ENCODE measurements at regions not wholly inside any gene's neighbourhood (a gene's known extent, or its start where the extent isn't known, plus 50 kb on each side); places are given as distances from the start of the nearest gene placed in this dataset.

DNA sequence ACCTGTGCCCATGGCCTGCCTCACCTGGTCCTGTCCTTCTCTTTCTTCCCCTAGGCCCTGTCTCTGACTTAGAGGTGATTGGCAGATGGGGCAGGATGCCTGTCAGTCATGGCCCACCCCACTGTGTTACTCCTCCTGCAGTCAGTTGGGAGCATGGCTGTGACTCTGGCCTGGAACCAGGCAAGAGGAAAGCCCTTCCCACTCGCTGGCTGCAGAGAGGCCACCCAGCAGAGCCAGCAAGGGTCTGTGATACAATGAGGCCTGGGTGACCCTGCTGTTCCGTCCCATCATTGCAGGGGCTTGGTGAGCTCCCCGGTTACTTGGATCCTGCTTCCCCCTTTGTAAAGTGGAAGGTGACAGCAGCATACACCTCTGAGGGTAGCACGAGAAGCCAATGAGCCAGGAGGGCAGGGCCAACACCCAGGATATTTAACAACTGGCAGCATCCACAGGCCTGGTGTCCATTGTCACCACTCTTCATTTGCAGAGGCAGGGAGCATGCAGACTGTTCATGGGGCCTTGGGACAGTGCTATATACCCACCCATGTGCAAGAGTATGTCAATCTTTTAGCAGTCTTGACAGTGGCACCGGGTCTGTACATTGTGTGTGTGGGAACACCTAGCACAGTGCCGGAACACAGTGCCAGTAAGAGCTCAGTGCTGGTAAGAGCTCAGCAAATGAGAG is 191.0 kb upstream of the C1orf174 start:
- H3K4me3 ChIP-seq: no peak overlapping the region
- no peaks in the 10 kb centered on the region for H3K27me3 ChIP-seq
- H3K9me3 ChIP-seq: no peaks in the 10 kb centered on the region
- no peak for DNase-seq
- H3K4me1 ChIP-seq: no peaks in the 10 kb centered on the region
- intact Hi-C loops (cut with DNase I; ENCODE audit: low total_unique reads): no loop called here
- no peak overlapping the region for H3K27ac ChIP-seq
- TF ChIP-seq CTCF (IDR thresholded peaks at IDR 0.05) (no peak), POLR2A (IDR thresholded peaks at IDR 0.05) (no peak)
- H3K36me3 ChIP-seq: no peaks in the 10 kb centered on the region

GRCh38 chr1:4091996-4092395 is 191.9 kb upstream of the C1orf174 start:
- Histone ChIP-seq H3K36me3 (no peaks in the 10 kb centered on the region), H3K9me3 (no peaks in the 10 kb centered on the region), H3K27me3 (no peaks in the 10 kb centered on the region), H3K4me3 (no peak overlapping the region), H3K4me1 (no peaks in the 10 kb centered on the region), H3K27ac (no peak overlapping the region)
- TF ChIP-seq POLR2A (IDR thresholded peaks at IDR 0.05) (no peak), CTCF (IDR thresholded peaks at IDR 0.05) (no peak)
- no peak for DNase-seq
- intact Hi-C loops (cut with DNase I; ENCODE audit: low total_unique reads): no loop called here

DNA sequence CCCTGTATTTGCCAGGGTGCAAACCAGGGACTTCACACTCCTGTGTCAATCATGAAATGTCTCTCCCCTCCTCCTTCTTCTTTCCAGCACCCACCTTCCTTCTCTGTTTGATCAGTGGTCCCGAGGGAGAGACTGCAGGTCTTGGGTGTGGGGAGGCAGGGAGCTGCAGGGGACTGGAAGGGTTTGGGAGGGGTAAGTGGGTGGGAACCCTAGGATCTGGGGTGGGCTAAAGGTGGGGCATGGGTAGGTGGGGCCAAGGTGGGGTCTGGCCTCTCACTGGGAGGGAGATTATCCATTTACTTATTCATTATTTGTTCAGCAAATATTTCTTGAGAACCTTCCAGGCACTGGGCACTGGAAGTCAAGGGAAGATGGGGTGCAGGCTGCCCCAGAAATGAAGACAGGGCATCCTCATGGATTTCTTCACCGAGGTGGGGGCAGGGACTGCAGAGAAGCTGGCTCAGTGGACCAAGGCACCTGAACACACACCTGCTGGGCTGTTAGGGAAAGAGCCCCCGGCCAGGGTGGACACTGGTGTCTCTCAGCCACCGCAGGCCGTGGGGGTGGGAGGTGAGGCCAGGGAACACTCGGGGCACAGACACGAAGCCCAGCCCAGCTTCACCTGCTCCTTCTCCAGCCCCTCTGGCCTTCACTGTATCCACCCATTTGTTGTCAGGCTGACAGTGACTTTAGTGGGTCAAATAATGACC is 193.9 kb upstream of the C1orf174 start:
- Histone ChIP-seq H3K4me1 (no peaks in the 10 kb centered on the region), H3K9me3 (no peaks in the 10 kb centered on the region), H3K27ac (no peak overlapping the region), H3K36me3 (no peaks in the 10 kb centered on the region), H3K27me3 (no peaks in the 10 kb centered on the region), H3K4me3 (no peak overlapping the region)
- no peak for TF ChIP-seq POLR2A (IDR thresholded peaks at IDR 0.05)
- no peak for TF ChIP-seq CTCF (IDR thresholded peaks at IDR 0.05)
- no peak for DNase-seq
- intact Hi-C loops (cut with DNase I; ENCODE audit: low total_unique reads): no loop called here

DNA sequence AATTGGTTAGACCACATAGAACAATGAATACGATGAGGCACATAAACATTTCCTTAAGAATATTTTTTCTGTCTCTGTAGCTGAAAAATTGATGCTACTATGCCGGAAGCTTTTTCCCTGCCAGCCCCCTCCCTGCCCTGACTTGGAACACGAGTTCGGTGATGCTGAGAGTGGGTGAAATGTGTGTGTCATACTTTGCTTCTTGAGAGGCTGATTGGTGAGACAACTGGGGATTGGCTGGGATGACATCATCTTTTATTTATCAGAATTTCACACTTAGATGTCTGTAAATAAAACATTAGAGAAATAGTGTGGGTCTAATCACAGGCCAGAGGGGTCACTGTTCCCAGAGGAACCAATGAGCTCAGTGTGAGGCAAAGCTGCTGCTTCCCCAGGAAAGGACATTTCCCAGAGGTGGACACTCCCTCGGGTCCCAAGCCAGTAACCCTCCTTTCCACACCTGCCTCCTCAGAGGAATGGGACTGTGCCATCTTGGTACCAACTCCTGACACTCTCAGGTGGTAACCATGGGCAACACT is 195.4 kb upstream of the C1orf174 start:
- no peaks in the 10 kb centered on the region for H3K36me3 ChIP-seq
- no peaks in the 10 kb centered on the region for H3K27me3 ChIP-seq
- H3K27ac ChIP-seq: no peak overlapping the region
- no peaks in the 10 kb centered on the region for H3K9me3 ChIP-seq
- DNase-seq: no peak
- TF ChIP-seq CTCF (IDR thresholded peaks at IDR 0.05) (no peak), POLR2A (IDR thresholded peaks at IDR 0.05) (no peak)
- intact Hi-C loops (cut with DNase I; ENCODE audit: low total_unique reads): no loop called here
- H3K4me1 ChIP-seq: no peaks in the 10 kb centered on the region
- no peak overlapping the region for H3K4me3 ChIP-seq

DNA sequence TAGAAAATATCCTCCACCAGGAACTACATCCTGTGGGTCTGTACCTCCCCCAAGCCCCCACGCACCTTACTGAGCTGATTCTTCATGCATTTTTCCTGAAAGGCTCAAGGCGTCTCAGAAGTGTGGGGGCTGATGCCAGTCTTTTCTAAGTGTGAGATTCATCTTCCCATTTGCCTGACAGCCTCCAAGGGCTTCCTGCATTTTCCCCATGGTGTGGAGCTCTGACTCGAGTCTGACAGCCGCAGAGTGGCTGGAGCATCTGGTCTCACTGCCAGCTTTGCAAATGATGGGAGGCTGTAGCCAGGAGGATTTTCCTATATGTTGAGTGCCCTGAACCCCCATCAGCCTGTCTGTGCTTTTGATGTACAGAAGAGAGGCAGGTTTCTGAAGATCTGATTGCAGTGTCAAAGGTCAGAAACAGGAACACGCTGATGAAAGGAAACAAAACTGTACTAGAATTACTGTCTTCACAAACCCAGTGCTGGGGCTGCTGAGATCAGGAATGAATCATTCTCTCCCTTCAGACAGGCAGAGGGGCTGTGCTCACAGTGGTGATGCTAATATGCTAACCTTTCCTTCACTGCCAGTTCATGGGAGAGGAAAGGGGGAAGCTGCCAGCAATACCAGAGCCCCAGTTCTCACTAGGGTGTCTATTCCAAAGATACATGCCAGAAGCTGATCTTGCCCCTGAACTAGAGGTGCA is 201.5 kb upstream of the C1orf174 start:
- TF ChIP-seq POLR2A (IDR thresholded peaks at IDR 0.05): no peak
- Histone ChIP-seq H3K9me3 (no peaks in the 10 kb centered on the region), H3K4me1 (no peaks in the 10 kb centered on the region), H3K27me3 (no peaks in the 10 kb centered on the region), H3K4me3 (no peak overlapping the region), H3K27ac (no peak overlapping the region), H3K36me3 (no peaks in the 10 kb centered on the region)
- DNase-seq: no peak
- intact Hi-C loops (cut with DNase I; ENCODE audit: low total_unique reads): no loop called here
